ENCODE measurements at regions not wholly inside any gene's neighbourhood (a gene's known extent, or its start where the extent isn't known, plus 50 kb on each side); places are given as distances from the start of the nearest gene placed in this dataset.

DNA sequence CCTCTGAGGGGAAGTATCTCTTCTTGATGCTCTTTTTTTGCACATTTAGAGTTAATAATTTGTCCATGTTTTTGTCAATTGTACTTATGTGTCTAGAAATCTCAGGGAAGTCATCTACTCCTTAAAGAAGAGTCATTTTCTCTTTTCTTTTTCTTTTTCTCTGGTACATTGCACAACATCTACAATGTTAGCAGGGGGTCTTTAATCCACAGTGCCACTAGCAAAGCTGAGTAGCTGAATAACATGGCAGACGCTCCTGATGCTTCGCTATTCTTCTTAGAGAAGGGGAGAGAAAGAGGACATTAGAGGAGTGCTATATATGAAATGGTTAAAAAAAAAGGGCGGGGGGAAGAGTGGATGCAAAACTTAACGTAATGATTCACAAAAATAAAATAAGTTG is 399.6 kb upstream of the CWC22 start:
- intact Hi-C loops (cut with DNase I; ENCODE audit: low total_unique reads), result no loop called here
- H3K27me3 ChIP-seq, result no peaks in the 10 kb centered on the region
- no peaks in the 10 kb centered on the region for H3K9me3 ChIP-seq
- 60 to 89% (median 81%) methylated on average over 3 to 4 of the region's 4 CpGs for WGBS, 5 donors
- H3K4me3 ChIP-seq, result no peak overlapping the region
- no peaks in the 10 kb centered on the region for H3K36me3 ChIP-seq
- H3K4me1 ChIP-seq, result peaks cover 0 to 9% (median 0%) of the 10 kb centered on the region in 4 donors
- no peak overlapping the region for H3K27ac ChIP-seq
- TF ChIP-seq, protein P1, sequence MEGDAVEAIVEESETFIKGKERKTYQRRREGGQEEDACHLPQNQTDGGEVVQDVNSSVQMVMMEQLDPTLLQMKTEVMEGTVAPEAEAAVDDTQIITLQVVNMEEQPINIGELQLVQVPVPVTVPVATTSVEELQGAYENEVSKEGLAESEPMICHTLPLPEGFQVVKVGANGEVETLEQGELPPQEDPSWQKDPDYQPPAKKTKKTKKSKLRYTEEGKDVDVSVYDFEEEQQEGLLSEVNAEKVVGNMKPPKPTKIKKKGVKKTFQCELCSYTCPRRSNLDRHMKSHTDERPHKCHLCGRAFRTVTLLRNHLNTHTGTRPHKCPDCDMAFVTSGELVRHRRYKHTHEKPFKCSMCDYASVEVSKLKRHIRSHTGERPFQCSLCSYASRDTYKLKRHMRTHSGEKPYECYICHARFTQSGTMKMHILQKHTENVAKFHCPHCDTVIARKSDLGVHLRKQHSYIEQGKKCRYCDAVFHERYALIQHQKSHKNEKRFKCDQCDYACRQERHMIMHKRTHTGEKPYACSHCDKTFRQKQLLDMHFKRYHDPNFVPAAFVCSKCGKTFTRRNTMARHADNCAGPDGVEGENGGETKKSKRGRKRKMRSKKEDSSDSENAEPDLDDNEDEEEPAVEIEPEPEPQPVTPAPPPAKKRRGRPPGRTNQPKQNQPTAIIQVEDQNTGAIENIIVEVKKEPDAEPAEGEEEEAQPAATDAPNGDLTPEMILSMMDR (IDR thresholded peaks at IDR 0.05), result no peak
- TF ChIP-seq EP300 (IDR thresholded peaks at IDR 0.05) (no peak), POLR2AphosphoS5 (IDR thresholded peaks at IDR 0.05) (no peak), POLR2A (IDR thresholded peaks at IDR 0.05) (no peak)
- DNase-seq, result no peak

DNA sequence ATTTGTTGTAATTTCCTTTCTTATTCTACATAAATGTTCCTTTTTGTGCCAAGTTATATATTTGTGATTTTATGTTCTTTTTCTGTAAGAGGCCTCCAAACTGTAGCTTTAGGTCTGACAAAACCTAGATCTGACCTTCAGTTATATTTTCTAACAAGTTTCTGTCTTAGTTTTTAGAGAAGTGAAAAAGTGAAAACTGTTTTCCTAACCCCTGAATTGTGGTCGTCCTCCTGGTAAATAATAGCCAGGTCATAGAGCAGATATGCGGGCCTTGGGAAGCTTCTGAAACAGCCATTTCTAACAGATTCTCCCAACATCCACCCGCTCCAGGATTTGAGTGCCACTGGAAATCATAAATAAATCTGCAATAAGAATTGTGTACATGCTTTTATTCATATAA is 398.4 kb upstream of the CWC22 start:
- Histone ChIP-seq H3K27me3 (no peaks in the 10 kb centered on the region), H3K27ac (no peak overlapping the region), H3K4me1 (no peaks in the 10 kb centered on the region), H3K36me3 (no peaks in the 10 kb centered on the region), H3K9me3 (no peaks in the 10 kb centered on the region), H3K4me3 (no peak overlapping the region)
- DNase-seq, result no peak
- intact Hi-C loops (cut with DNase I; ENCODE audit: low total_unique reads), result no loop called here
- 76 to 83% (median 78%) methylated on average over 3 of the region's 3 CpGs for WGBS, 5 donors
- TF ChIP-seq EP300 (IDR thresholded peaks at IDR 0.05) (no peak), POLR2A (IDR thresholded peaks at IDR 0.05) (no peak), POLR2AphosphoS5 (IDR thresholded peaks at IDR 0.05) (no peak)
- TF ChIP-seq, protein P1 (IDR thresholded peaks at IDR 0.05), result no peak

DNA sequence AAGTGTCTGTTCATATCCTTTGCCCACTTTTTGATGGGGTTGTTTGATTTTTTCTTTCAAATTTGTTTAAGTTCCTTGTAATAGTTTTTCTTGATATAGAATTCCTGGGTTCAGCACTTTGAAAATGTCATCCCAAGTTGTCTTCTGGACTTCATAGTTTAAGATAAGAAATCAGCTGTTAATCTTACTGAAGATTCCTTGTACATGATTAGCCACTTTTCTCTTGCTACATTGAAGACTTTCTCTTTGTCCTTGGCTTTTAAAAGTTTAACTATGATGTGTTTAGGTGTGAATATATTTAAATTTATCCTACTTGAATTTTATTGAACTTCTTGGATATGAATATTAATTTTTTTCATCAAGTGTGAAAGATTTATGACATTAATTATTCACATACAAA is 387.2 kb upstream of the CWC22 start:
- peaks cover 0 to 10% (median 3%) of the 10 kb centered on the region in 4 donors for H3K9me3 ChIP-seq
- intact Hi-C loops (cut with DNase I; ENCODE audit: low total_unique reads), result no loop called here
- no peak for TF ChIP-seq POLR2A (IDR thresholded peaks at IDR 0.05)
- TF ChIP-seq POLR2AphosphoS5 (IDR thresholded peaks at IDR 0.05), result no peak
- TF ChIP-seq, protein P1 (IDR thresholded peaks at IDR 0.05), result no peak
- TF ChIP-seq EP300 (IDR thresholded peaks at IDR 0.05), result no peak
- no peaks in the 10 kb centered on the region for H3K27me3 ChIP-seq
- no peaks in the 10 kb centered on the region for H3K36me3 ChIP-seq
- H3K27ac ChIP-seq, result no peak overlapping the region
- DNase-seq, result no peak
- H3K4me1 ChIP-seq, result no peaks in the 10 kb centered on the region
- no peak overlapping the region for H3K4me3 ChIP-seq

DNA sequence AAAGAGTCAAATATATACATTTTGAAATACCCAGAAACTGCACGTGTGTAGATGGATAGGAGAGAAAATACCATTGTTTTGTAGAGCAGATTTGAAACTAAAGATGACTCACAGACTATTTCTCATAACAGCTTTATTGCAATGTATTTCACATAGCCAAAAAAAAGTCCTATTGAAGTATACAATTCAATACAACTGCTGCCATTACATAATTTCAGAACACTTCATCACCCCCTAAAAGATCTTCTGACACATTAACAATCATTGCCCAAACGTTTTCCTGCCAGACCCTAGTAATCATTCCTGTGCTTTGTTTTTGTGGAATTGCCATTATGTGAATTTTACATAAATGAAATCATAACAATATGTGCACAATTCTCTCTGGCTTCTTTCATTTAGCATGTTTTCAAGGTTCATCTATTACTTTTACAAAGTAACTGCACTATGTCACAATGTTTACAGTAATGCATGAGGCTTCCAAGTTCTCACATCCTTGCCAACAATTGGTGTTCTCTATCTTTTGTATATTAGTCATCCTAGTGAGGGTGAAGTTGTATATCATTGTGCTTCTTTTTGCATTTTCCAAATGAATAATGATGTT is 378.6 kb upstream of the CWC22 start:
- H3K9me3 ChIP-seq, result no peaks in the 10 kb centered on the region
- no peak overlapping the region for H3K4me3 ChIP-seq
- peak in 1 of 2 donors; percentile 76 for DNase-seq
- no peak overlapping the region for H3K27ac ChIP-seq
- WGBS, 5 donors, result 18 to 36% (median 23%) methylated on average over 2 of the region's 2 CpGs
- no peaks in the 10 kb centered on the region for H3K36me3 ChIP-seq
- intact Hi-C loops (cut with DNase I; ENCODE audit: low total_unique reads), result no loop called here
- no peaks in the 10 kb centered on the region for H3K27me3 ChIP-seq
- TF ChIP-seq POLR2AphosphoS5 (IDR thresholded peaks at IDR 0.05), result no peak
- no peak for TF ChIP-seq POLR2A (IDR thresholded peaks at IDR 0.05)
- TF ChIP-seq EP300 (IDR thresholded peaks at IDR 0.05), result no peak
- TF ChIP-seq, protein P1 (IDR thresholded peaks at IDR 0.05), result no peak
- H3K4me1 ChIP-seq, result peaks cover 0 to 3% (median 0%) of the 10 kb centered on the region in 4 donors
